ENCODE measurements at regions not wholly inside any gene's neighbourhood (a gene's known extent, or its start where the extent isn't known, plus 50 kb on each side); places are given as distances from the start of the nearest gene placed in this dataset.
A peak's percentile ranks its signal among the peaks of the same experiment; 100 is the strongest.

- Histone ChIP-seq H3K9me3 (no peaks in the 10 kb centered on the region), H3K27ac (peak overlapping the region in 1 of 4 donors; percentile 11), H3K27me3 (no peaks in the 10 kb centered on the region), H3K36me3 (replicated peaks in 1 of 2; ENCODE audit: insufficient read depth in 1 of 2, low read depth in 2 of 2) (no peaks in the 10 kb centered on the region), H3K4me3 (no peak overlapping the region), H3K4me1 (peaks cover 13% of the 10 kb centered on the region)
- ATAC-seq (no peak), DNase-seq (no peak)
- intact Hi-C loops (cut with DNase I), result no loop called here
- no peak for TF ChIP-seq CTCF (IDR thresholded peaks at IDR 0.05)
- no peak for TF ChIP-seq POLR2A (IDR thresholded peaks at IDR 0.05)
- 75 to 80% methylated on average over 10 of the region's 10 CpGs for WGBS, 2 donors
Observed at GRCh38 chr2:43136876-43137275, 89.5 kb downstream of the ZFP36L2 start.

GRCh38 chr2:43136011-43136799 is 90.2 kb downstream of the ZFP36L2 start:
- Histone ChIP-seq H3K27me3 (no peaks in the 10 kb centered on the region), H3K36me3 (replicated peaks in 1 of 2; ENCODE audit: insufficient read depth in 1 of 2, low read depth in 2 of 2) (no peaks in the 10 kb centered on the region), H3K27ac (no peak overlapping the region), H3K4me3 (no peak overlapping the region), H3K4me1 (peaks cover 20% of the 10 kb centered on the region), H3K9me3 (no peaks in the 10 kb centered on the region)
- DNase-seq, result no peak
- WGBS, 2 donors, result 60 to 80% methylated on average over 6 to 9 of the region's 11 CpGs
- no peak for TF ChIP-seq CTCF (IDR thresholded peaks at IDR 0.05)
- TF ChIP-seq POLR2A (IDR thresholded peaks at IDR 0.05), result no peak
- intact Hi-C loops (cut with DNase I), result no loop called here
- ATAC-seq, result no peak

- Histone ChIP-seq H3K4me1 (peaks cover 26% of the 10 kb centered on the region), H3K4me3 (no peak overlapping the region), H3K27me3 (no peaks in the 10 kb centered on the region), H3K36me3 (replicated peaks in 1 of 2; ENCODE audit: insufficient read depth in 1 of 2, low read depth in 2 of 2) (no peaks in the 10 kb centered on the region), H3K9me3 (no peaks in the 10 kb centered on the region), H3K27ac (no peak overlapping the region)
- ATAC-seq, result no peak
- WGBS, 2 donors, result 78 to 84% methylated on average over 6 of the region's 6 CpGs
- no peak for TF ChIP-seq CTCF (IDR thresholded peaks at IDR 0.05)
- no peak for TF ChIP-seq POLR2A (IDR thresholded peaks at IDR 0.05)
- intact Hi-C loops (cut with DNase I), result no loop called here
- DNase-seq, result no peak
Observed at GRCh38 chr2:43135583-43135982, 90.8 kb downstream of the ZFP36L2 start.

- intact Hi-C loops (cut with DNase I), result no loop called here
Observed at GRCh38 chr2:43134571-43134889, 91.9 kb downstream of the ZFP36L2 start.

More at GRCh38 chr2:43134571-43134889, 91.9 kb downstream of the ZFP36L2 start:
- Histone ChIP-seq H3K9me3 (no peaks in the 10 kb centered on the region), H3K4me3 (no peak overlapping the region), H3K27me3 (no peaks in the 10 kb centered on the region), H3K36me3 (replicated peaks in 1 of 2; ENCODE audit: insufficient read depth in 1 of 2, low read depth in 2 of 2) (no peaks in the 10 kb centered on the region), H3K27ac (peak overlapping the region in 1 of 4 donors; percentile 77), H3K4me1 (peaks cover 32% of the 10 kb centered on the region)
- WGBS, 2 donors, result 61 to 91% methylated on average over 8 to 9 of the region's 9 CpGs
- no peak for TF ChIP-seq CTCF (IDR thresholded peaks at IDR 0.05)
- no peak for TF ChIP-seq POLR2A (IDR thresholded peaks at IDR 0.05)
- ATAC-seq (no peak), DNase-seq (no peak)

Measured in body of pancreas (tissue), 4 donors.